ENCODE measurements at regions not wholly inside any gene's neighbourhood (a gene's known extent, or its start where the extent isn't known, plus 50 kb on each side); places are given as distances from the start of the nearest gene placed in this dataset.

DNA sequence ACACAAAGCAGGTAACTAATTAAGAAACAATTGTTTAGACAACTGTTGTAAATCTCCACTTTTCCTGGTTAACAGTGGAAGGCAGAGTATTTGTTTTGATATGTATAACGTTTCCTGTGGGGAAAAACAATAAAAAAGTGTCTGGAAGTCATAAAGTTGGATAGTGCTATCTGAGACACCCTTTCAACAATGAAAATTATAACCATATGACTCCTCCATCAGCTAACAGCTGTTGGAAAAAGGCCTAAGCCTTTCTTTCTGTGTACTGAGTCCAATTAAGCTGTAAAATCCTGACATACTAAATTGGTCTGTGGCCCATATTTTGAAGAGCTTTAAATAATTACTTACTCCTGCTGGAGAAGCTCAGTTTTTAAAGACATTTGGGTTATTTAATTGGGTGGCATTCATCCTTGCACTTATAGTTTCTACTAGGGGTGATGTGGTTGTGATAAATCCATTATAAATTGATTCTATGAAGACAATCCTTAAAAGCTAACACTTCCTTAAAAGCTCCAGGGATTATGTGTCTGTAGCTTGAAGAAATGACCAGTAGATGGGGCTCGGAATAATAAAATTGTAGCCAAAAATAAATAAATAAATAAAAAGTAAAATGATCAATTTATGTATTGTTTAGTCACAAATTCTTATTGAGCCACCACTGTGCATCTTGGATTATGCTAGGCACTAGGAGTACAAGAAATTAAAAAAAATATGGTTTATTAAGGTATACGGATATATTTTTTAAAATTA, 698.1 kb upstream of the NXPH2 start:
- TF ChIP-seq, protein P1, sequence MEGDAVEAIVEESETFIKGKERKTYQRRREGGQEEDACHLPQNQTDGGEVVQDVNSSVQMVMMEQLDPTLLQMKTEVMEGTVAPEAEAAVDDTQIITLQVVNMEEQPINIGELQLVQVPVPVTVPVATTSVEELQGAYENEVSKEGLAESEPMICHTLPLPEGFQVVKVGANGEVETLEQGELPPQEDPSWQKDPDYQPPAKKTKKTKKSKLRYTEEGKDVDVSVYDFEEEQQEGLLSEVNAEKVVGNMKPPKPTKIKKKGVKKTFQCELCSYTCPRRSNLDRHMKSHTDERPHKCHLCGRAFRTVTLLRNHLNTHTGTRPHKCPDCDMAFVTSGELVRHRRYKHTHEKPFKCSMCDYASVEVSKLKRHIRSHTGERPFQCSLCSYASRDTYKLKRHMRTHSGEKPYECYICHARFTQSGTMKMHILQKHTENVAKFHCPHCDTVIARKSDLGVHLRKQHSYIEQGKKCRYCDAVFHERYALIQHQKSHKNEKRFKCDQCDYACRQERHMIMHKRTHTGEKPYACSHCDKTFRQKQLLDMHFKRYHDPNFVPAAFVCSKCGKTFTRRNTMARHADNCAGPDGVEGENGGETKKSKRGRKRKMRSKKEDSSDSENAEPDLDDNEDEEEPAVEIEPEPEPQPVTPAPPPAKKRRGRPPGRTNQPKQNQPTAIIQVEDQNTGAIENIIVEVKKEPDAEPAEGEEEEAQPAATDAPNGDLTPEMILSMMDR (IDR thresholded peaks at IDR 0.05): no peak
- no peak for TF ChIP-seq POLR2A (IDR thresholded peaks at IDR 0.05)
